GM12892 (cell line): ENCODE measurements at regions not wholly inside any gene's neighbourhood (a gene's known extent, or its start where the extent isn't known, plus 50 kb on each side); places are given as distances from the start of the nearest gene placed in this dataset.

Experiments used
- DNase-seq: peaks from one replicate; pipeline ENCODE4 v3.0.0; 2011; ENCODE audit not compliant: insufficient read length
- FAIRE-seq: peaks from 2 replicates; lab custom pipeline; 2011; peaks lifted over from hg19 to GRCh38; lab: Jason Lieb, UNC
- POLR2A ChIP-seq: IDR thresholded peaks from 2 replicates; pipeline ENCODE4 v1.6.1; 2011; ENCODE audit warnings: low read depth, low read length, control low read depth
- POLR2AphosphoS5 ChIP-seq: IDR thresholded peaks from 2 replicates; pipeline ENCODE4 v1.6.1; 2011; ENCODE audit warnings: low read depth, low read length, control low read depth
- TAF1 ChIP-seq: IDR thresholded peaks from 2 replicates; pipeline ENCODE4 v1.6.1; 2011; ENCODE audit warnings: low read depth, mild to moderate bottlenecking, control low read depth, low read length, borderline replicate concordance

GRCh38 chr2:104678181-104678580 is 175.7 kb upstream of the POU3F3 start:
- no peak for FAIRE-seq
- no peak for TF ChIP-seq POLR2AphosphoS5
- no peak for TF ChIP-seq POLR2A
- no peak for TF ChIP-seq TAF1

DNA sequence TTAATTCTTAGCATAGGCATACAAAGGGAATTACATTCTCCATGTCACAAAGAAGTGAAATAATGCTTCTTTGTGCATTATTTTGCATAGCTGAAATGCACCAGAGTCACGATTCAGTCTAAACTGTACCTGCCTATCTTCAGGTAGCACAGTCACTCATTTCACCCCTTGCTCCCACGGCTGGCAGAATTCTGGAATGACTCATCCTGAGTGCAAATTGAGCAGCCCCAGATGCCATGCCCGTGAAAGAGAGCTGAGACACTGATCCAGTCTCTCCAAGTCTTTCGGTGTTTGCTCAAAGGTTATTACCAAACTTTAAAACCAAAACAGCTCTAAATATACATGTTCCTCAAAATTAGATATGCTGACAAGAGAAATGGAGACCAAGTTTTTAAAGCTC is 168.3 kb upstream of the POU3F3 start:
- no peak for DNase-seq
- FAIRE-seq = no peak
- TF ChIP-seq TAF1 = no peak
- no peak for TF ChIP-seq POLR2A
- TF ChIP-seq POLR2AphosphoS5 = no peak

More at GRCh38 chr2:104678181-104678580, 175.7 kb upstream of the POU3F3 start:
- no peak for DNase-seq

DNA sequence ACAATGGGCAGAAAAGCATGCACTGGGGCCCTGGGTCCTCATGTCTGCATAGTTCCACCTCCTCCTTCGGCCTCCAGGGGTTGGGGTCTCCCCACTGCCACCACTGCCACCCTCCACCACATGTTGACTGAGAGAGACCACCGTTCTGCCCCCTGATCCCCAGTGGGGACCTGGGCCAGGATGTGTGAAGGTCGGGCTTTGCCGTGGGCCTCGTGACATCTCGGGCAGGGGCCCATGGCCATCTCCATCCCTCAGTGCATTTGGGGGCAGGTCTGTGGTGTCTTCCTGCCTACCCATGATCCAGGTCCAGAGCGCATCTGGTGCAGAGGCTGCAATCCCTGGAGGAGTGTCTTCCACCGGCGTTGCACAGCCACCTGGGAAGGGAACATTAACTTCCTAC is 166.8 kb upstream of the POU3F3 start:
- FAIRE-seq (no peak), DNase-seq (no peak)
- no peak for TF ChIP-seq TAF1
- TF ChIP-seq POLR2A = no peak
- no peak for TF ChIP-seq POLR2AphosphoS5

- no peak for TF ChIP-seq POLR2AphosphoS5
- TF ChIP-seq POLR2A = no peak
- TF ChIP-seq TAF1 = no peak
- DNase-seq (no peak), FAIRE-seq (no peak)
Observed at GRCh38 chr2:104690255-104690984, 163.5 kb upstream of the POU3F3 start.

GRCh38 chr2:104698276-104698675 is 155.6 kb upstream of the POU3F3 start:
- TF ChIP-seq TAF1 (no peak), POLR2AphosphoS5 (no peak), POLR2A (no peak)
- DNase-seq = no peak
- FAIRE-seq = no peak

GRCh38 chr2:104701411-104701911 is 152.5 kb upstream of the POU3F3 start:
- DNase-seq = no peak
- no peak for TF ChIP-seq POLR2A
- no peak for TF ChIP-seq TAF1
- no peak for TF ChIP-seq POLR2AphosphoS5

GRCh38 chr2:104702031-104702850 is 151.7 kb upstream of the POU3F3 start:
- DNase-seq = no peak
- TF ChIP-seq TAF1 (no peak), POLR2AphosphoS5 (no peak), POLR2A (no peak)
- FAIRE-seq = no peak

More at GRCh38 chr2:104701411-104701911, 152.5 kb upstream of the POU3F3 start:
- no peak for FAIRE-seq

DNA sequence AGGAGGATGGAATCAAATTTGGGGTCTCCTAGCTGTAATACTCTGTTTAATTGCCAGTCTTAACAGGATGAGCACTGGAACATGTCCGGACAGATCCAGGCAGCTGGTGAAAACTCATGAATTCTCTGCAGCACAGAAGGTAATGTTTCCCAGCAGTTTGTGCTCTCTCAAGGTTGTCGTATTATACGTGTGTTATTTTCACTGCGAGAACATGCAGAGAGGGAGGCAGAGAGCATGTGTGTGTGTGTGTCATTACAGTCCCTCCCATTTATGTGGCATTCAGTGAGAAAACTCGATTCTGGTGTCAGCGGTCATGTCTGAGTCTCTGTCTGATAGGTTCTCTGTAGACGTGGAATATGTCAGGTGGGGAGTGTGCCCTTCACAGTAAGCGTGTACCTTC is 150.2 kb upstream of the POU3F3 start:
- no peak for DNase-seq
- TF ChIP-seq POLR2AphosphoS5 (no peak), POLR2A (no peak), TAF1 (no peak)
- no peak for FAIRE-seq

GRCh38 chr2:104704496-104705245 is 149.2 kb upstream of the POU3F3 start:
- DNase-seq (no peak), FAIRE-seq (no peak)
- TF ChIP-seq POLR2AphosphoS5 = no peak
- TF ChIP-seq TAF1 = no peak
- no peak for TF ChIP-seq POLR2A

DNA sequence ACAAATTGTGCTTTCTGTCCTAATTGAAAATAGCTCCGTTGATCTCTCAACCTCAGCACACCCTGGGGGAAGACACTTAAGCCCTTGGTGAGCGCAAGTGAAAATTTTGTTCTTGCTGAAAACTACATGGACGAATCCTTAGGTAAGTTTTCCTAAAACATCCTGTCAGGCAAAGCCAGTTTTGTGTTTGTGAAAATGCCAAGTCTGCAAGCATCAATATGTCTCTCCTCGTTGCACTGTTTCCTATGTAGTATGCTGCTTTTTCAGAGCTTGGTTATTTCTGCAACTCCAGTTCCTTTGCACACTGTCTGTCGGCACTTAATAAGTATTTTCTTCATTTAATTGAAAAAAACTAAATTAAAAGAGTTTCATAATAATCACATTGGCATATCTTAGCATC is 146.9 kb upstream of the POU3F3 start:
- no peak for TF ChIP-seq POLR2AphosphoS5
- TF ChIP-seq POLR2A = no peak
- TF ChIP-seq TAF1 = no peak
- FAIRE-seq = no peak
- no peak for DNase-seq

- TF ChIP-seq TAF1 = no peak
- no peak for TF ChIP-seq POLR2A
- TF ChIP-seq POLR2AphosphoS5 = no peak
- DNase-seq (no peak), FAIRE-seq (no peak)
Observed at GRCh38 chr2:104708967-104709366, 144.9 kb upstream of the POU3F3 start.

DNA sequence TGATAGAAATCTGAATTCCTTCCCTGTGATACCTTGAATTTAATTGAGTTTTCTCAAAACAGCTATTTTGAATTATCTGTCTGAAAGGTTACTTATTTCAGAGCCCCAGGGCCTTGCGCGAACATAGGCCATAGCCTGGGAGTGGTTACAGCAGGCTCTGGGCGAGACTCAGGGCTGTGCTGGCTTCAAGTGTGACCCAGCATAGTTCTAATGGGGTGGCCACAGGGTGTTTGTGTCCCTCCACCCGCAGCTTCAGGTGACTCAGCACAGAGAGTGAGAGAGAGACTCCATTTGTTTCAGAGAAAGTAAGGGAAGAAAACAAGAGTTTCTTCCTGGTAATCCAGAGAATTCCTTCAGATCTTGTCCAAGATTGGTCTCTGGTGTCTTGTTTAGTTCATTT is 137.9 kb upstream of the POU3F3 start:
- TF ChIP-seq POLR2A (no peak), POLR2AphosphoS5 (no peak), TAF1 (no peak)
- FAIRE-seq = no peak
- DNase-seq = no peak
